ENCODE measurements at regions not wholly inside any gene's neighbourhood (a gene's known extent, or its start where the extent isn't known, plus 50 kb on each side); places are given as distances from the start of the nearest gene placed in this dataset.
"Not testable (repeated sequence)": the region's sequence is repeated elsewhere in the genome, so short reads cannot be mapped to it uniquely, and the experiment has no call there.

DNA sequence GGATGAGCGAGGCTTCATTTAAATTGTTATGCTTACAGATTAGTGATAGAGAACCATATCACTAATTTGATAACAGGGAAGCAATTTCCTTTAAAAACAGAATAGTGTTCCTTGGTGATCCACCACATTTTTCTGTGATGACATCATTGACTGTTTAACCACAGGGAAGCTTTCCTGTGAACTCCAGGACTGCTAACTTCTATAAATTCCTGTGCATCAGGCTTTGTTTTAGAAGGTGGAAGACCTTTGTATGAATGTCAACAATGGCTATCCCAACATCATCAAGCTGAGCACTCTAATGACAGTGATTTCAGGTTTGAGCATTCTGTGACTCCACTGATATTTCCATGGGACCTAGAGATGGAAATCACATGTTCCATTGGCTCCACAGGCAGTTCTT is 177.1 kb downstream of the RMST start:
- DNase-seq (ENCODE audit: low read depth) = no peak
- H3K4me3 ChIP-seq (ENCODE audit: low read length) = no peak overlapping the region
- TF ChIP-seq, protein P1, sequence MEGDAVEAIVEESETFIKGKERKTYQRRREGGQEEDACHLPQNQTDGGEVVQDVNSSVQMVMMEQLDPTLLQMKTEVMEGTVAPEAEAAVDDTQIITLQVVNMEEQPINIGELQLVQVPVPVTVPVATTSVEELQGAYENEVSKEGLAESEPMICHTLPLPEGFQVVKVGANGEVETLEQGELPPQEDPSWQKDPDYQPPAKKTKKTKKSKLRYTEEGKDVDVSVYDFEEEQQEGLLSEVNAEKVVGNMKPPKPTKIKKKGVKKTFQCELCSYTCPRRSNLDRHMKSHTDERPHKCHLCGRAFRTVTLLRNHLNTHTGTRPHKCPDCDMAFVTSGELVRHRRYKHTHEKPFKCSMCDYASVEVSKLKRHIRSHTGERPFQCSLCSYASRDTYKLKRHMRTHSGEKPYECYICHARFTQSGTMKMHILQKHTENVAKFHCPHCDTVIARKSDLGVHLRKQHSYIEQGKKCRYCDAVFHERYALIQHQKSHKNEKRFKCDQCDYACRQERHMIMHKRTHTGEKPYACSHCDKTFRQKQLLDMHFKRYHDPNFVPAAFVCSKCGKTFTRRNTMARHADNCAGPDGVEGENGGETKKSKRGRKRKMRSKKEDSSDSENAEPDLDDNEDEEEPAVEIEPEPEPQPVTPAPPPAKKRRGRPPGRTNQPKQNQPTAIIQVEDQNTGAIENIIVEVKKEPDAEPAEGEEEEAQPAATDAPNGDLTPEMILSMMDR (conservative IDR thresholded peaks at IDR 0.05; ENCODE audit: low read length) = no peak

DNA sequence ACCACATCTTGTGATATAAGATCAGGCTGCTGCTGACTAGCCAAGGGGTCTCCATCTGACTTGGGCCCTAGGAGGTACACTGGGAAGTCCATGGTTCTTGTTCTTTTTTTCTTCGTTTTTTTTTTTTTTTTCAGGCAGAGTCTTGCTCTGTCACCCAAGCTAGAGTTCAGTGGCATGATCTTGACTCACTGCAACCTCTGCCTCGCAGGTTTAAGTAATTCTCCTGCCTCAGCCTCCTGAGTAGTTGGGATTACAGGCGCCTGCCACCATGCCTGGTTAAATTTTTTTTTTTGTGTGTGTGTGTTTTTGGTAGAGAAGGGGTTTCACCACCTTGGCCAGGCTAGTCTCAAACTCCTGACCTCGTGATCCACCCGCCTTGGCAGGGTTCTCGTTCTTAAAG is 178.2 kb downstream of the RMST start:
- TF ChIP-seq, protein P1 (conservative IDR thresholded peaks at IDR 0.05; ENCODE audit: low read length) = no peak
- H3K4me3 ChIP-seq (ENCODE audit: low read length) = no peak overlapping the region
- no peak for DNase-seq (ENCODE audit: low read depth)

DNA sequence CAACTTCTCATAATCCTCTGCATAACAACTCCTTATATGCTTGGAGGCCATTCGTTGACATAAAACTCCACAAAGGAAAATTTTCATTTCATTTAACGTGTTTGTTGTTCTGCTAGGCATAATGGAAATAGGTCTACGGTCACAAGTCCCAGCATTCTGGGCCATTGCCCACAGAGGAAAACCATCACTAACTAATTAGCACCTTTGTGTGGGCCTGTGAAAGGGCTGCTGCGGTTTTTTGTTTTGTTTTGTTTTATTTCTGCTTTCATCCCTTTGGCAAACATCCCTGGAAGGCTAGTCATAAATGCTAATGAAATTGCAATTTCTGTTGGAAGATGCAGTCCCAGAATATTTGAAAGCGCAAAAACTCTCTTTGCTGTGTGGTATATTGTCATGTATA is 180.3 kb downstream of the RMST start:
- no peak for DNase-seq (ENCODE audit: low read depth)

DNA sequence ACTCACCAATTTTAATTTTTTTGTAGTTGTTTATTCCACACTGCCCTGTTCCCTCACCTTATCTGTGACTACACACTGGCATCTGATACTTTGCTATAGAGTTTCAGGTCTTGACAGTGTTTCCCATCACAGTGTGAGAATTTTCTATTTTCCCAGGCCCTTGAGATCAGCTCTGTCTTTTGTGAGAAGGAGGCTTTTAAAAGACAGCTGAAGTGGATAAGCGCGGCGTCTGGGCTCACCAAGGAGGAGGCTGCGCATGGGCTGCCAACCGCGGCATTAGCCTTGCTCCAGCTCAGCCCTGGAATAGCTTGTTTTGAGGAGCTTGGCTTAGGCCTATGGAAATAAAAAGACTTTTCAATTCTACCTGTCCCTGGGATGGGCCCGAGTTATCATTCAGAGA is 181.3 kb downstream of the RMST start:
- TF ChIP-seq, protein P1 (conservative IDR thresholded peaks at IDR 0.05; ENCODE audit: low read length) = no peak
- no peak overlapping the region for H3K4me3 ChIP-seq (ENCODE audit: low read length)
- no peak for DNase-seq (ENCODE audit: low read depth)

More for the DNA sequence above, 180.3 kb downstream of the RMST start:
- H3K4me3 ChIP-seq (ENCODE audit: low read length) = no peak overlapping the region
- TF ChIP-seq, protein P1 (conservative IDR thresholded peaks at IDR 0.05; ENCODE audit: low read length) = no peak

DNA sequence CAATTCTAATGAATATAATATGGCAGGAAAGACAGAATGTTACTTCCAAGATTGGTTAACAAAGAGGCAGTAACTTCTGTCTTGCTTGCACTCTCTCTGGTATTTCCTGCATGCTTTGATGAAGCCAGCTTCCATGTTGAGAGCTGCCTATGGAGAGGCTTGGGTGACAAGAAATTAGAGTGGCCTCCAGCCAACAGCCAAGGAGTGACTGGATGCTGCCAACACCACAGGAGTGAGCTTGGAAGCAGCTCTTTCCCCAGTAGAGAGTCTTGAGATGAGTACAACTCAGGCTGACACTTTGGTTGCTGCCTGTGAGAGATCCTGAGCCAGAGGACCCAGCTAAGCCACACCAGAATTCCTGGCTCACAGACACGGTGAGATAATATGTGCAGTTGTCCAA is 183.1 kb downstream of the RMST start:
- H3K4me3 ChIP-seq (ENCODE audit: low read length) = no peak overlapping the region
- no peak for DNase-seq (ENCODE audit: low read depth)
- TF ChIP-seq, protein P1 (conservative IDR thresholded peaks at IDR 0.05; ENCODE audit: low read length) = no peak

DNA sequence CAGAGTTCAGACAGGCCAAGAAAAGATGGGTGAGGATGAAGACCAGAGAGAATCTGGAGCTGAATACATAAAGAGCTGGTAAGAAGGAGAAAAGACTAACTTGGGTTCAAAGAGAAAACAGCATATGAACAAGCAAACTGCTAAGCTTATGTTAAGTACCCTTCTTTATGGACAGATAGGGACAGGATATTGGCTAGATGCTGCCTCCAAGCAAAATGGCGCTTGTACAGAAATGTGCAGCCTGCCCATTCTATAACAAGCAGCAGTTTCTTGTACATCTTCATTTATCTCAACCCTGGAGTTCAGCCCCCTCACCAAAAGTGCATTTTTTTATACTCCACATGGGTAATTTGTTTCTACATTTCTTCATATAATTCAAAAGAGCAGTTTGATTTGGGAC is 184.5 kb downstream of the RMST start:
- DNase-seq (ENCODE audit: low read depth) = no peak
- no peak overlapping the region for H3K4me3 ChIP-seq (ENCODE audit: low read length)
- TF ChIP-seq, protein P1 (conservative IDR thresholded peaks at IDR 0.05; ENCODE audit: low read length) = no peak

DNA sequence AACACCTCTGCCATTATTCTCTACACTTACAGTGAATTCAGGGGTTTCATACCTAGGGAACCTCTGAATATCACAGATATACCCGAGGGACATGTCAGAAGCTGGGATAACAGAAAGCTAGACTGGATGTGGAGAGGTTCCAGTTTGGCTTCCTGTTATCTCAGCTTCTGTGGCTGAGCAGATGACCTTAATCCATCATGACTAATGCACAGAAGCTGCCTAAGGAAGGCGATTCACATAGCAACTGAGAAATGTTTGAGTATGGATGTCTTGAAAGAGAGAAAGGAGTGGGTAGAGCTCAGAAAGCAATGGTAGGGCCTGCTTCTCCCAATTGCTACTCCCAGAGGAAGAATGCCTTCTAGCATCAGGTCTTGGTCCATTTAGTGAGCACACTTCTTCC is 187.6 kb downstream of the RMST start:
- no peak overlapping the region for H3K4me3 ChIP-seq (ENCODE audit: low read length)
- TF ChIP-seq, protein P1 (conservative IDR thresholded peaks at IDR 0.05; ENCODE audit: low read length) = no peak
- DNase-seq (ENCODE audit: low read depth) = no peak

DNA sequence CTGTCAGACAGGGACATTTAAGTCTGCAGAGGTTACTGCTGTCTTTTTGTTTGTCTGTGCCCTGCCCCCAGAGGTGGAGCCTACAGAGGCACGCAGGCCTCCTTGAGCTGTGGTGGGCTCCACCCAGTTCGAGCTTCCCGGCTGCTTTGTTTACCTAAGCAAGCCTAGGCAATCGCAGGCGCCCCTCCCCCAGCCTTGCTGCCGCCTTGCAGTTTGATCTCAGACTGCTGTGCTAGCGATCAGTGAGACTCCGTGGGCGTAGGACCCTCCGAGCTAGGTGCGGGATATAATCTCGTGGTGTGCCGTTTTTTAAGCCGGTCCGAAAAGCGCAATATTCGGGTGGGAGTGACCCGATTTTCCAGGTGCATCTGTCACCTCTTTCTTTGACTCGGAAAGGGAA is 193.9 kb downstream of the RMST start:
- not testable (repeated sequence) for H3K4me3 ChIP-seq (ENCODE audit: low read length); DNase-seq (ENCODE audit: low read depth)

All from AG10803 (cell line).